Stomach (tissue), 8 donors: ENCODE measurements at regions not wholly inside any gene's neighbourhood (a gene's known extent, or its start where the extent isn't known, plus 50 kb on each side); places are given as distances from the start of the nearest gene placed in this dataset.

Source experiments
- DNase-seq, 2 donors: peaks; one replicate each; pipeline versions ENCODE4 v3.0.0 to v3.0.0-alpha.2; 2013 to 2019
- H3K27ac ChIP-seq, 5 donors: fragments of 200-600 bp in 4 of 5; sonication (generic) in 4 of 5; one replicate each; pipeline ENCODE4 v1.5.1; 2013 to 2019; ENCODE audit warnings: mild to moderate bottlenecking in 1 of 5, moderate library complexity in 1 of 5
- H3K27me3 ChIP-seq, 3 donors: fragments of 200-600 bp; sonication (generic); one replicate each; pipeline ENCODE4 v1.5.1; 2017 to 2019; ENCODE audit warnings: mixed run types in 1 of 3
- H3K36me3 ChIP-seq, 4 donors: fragments of 200-600 bp; sonication (generic); 1 replicate in 3 of 4; 2 replicates in 1 of 4; pipeline ENCODE4 v1.5.1; 2016 to 2019
- H3K4me1 ChIP-seq, 4 donors: fragments of 200-600 bp; sonication (generic); one replicate each; pipeline ENCODE4 v1.5.1; 2016 to 2019
- H3K4me3 ChIP-seq, 4 donors: fragments of 200-600 bp; sonication (generic) in 3 of 4; one replicate each; pipeline ENCODE4 v1.5.1; 2016 to 2019; ENCODE audit warnings: mild to moderate bottlenecking in 1 of 4
- H3K9me3 ChIP-seq, 4 donors: fragments of 200-600 bp; sonication (generic); one replicate each; pipeline ENCODE4 v1.5.1; 2016 to 2019
- EP300 ChIP-seq: sonication (generic); formaldehyde crosslinking; IDR thresholded peaks from one replicate; pipeline ENCODE4 v1.6.1; 2017; ENCODE audit warnings: antibody characterized with exemption
- POLR2A ChIP-seq, 4 donors: fragments of 450-650 bp; IDR thresholded peaks; one replicate each; pipeline ENCODE4 v1.6.1; 2016; ENCODE audit warnings: antibody characterized with exemption in 4 of 4, control low read depth in 2 of 4, mild to moderate bottlenecking in 1 of 4, moderate library complexity in 1 of 4
- POLR2AphosphoS5 ChIP-seq, 3 donors: sonication (generic); formaldehyde crosslinking; IDR thresholded peaks; one replicate each; pipeline ENCODE4 v1.6.1; 2016; ENCODE audit warnings: antibody characterized with exemption in 3 of 3
- WGBS, 5 donors: extraction: QIAGEN DNeasy Blood & Tissue Kit in 3 of 5; methylation state at CpG; one replicate each; pipeline versions ENCODE4 v1.1.5 to v1.1.7; 2013 to 2018; 5-methylcytosine and 5-hydroxymethylcytosine counted together
- intact Hi-C: fragments of 100-400 bp; cut with DNase I; formaldehyde crosslinking; loops from one replicate; pipeline ENCODE4 v1.15.1; 2023; ENCODE audit warnings: low total_unique reads
- TF ChIP-seq, protein P1 (sequence below), 7 experiments: fragments of 450-650 bp in 4 of 7; fragments of 200-600 bp in 3 of 7; sonication (generic) in 3 of 7; IDR thresholded peaks; one replicate each; pipeline ENCODE4 v1.5.1; 2016 to 2019; ENCODE audit warnings: antibody characterized with exemption in 7 of 7, control low read depth in 2 of 7, mild to moderate bottlenecking in 1 of 7
- donor health status: healthy with polysubstance abuse.
- donor health status: Bipolar disorder and iron deficiency.
- donor health status: healthy.

DNA sequence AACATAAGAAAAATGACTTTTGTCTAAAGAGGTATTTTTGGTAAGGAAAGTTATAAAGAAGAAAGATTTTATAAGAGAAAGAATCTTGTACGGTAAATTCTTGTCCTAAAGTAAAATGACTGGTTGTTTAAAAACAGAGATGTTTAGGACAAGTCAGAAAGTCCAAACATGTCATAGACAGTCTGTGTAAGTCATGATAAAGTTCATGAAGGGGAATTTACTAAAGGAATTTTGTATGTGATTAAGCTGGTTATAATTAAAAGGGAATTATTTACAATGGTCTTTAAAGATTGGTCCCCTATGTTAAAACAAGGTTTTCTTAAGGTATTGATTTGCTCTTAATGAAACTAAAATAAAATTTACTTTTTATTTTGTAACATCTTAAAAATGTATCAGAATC lies 269.4 kb upstream of the CCDC196 start:
- no peaks in the 10 kb centered on the region for H3K36me3 ChIP-seq
- H3K9me3 ChIP-seq = peaks cover 0 to 25% (median 4%) of the 10 kb centered on the region in 4 donors
- intact Hi-C loops = no loop called here
- DNase-seq = no peak
- no peaks in the 10 kb centered on the region for H3K4me1 ChIP-seq
- H3K27ac ChIP-seq = no peak overlapping the region
- H3K4me3 ChIP-seq = no peak overlapping the region
- TF ChIP-seq POLR2AphosphoS5 (IDR thresholded peaks at IDR 0.05) (no peak), POLR2A (IDR thresholded peaks at IDR 0.05) (no peak), EP300 (no peak)
- TF ChIP-seq, protein P1, sequence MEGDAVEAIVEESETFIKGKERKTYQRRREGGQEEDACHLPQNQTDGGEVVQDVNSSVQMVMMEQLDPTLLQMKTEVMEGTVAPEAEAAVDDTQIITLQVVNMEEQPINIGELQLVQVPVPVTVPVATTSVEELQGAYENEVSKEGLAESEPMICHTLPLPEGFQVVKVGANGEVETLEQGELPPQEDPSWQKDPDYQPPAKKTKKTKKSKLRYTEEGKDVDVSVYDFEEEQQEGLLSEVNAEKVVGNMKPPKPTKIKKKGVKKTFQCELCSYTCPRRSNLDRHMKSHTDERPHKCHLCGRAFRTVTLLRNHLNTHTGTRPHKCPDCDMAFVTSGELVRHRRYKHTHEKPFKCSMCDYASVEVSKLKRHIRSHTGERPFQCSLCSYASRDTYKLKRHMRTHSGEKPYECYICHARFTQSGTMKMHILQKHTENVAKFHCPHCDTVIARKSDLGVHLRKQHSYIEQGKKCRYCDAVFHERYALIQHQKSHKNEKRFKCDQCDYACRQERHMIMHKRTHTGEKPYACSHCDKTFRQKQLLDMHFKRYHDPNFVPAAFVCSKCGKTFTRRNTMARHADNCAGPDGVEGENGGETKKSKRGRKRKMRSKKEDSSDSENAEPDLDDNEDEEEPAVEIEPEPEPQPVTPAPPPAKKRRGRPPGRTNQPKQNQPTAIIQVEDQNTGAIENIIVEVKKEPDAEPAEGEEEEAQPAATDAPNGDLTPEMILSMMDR (IDR thresholded peaks at IDR 0.05) = no peak
- H3K27me3 ChIP-seq = no peaks in the 10 kb centered on the region
- WGBS, 5 donors = 45 to 100% (median 80%) methylated on average over 1 of the region's 1 CpG

GRCh38 chr14:66219886-66220285 lies 266.3 kb upstream of the CCDC196 start:
- H3K4me1 ChIP-seq = no peaks in the 10 kb centered on the region
- H3K27me3 ChIP-seq = no peaks in the 10 kb centered on the region
- intact Hi-C loops = no loop called here
- H3K27ac ChIP-seq = no peak overlapping the region
- H3K36me3 ChIP-seq = no peaks in the 10 kb centered on the region
- H3K9me3 ChIP-seq = peaks cover 0 to 17% (median 4%) of the 10 kb centered on the region in 4 donors
- 87 to 95% (median 93%) methylated on average over 3 of the region's 3 CpGs for WGBS, 5 donors
- no peak overlapping the region for H3K4me3 ChIP-seq
- TF ChIP-seq POLR2A (IDR thresholded peaks at IDR 0.05) (no peak), POLR2AphosphoS5 (IDR thresholded peaks at IDR 0.05) (no peak), EP300 (no peak)
- TF ChIP-seq, protein P1 (IDR thresholded peaks at IDR 0.05) = no peak
- no peak for DNase-seq

- TF ChIP-seq POLR2AphosphoS5 (IDR thresholded peaks at IDR 0.05) (no peak), EP300 (no peak)
- TF ChIP-seq, protein P1 (IDR thresholded peaks at IDR 0.05) = no peak
- no peak for DNase-seq
Measured at GRCh38 chr14:66224492-66225178, 261.5 kb upstream of the CCDC196 start.

DNA sequence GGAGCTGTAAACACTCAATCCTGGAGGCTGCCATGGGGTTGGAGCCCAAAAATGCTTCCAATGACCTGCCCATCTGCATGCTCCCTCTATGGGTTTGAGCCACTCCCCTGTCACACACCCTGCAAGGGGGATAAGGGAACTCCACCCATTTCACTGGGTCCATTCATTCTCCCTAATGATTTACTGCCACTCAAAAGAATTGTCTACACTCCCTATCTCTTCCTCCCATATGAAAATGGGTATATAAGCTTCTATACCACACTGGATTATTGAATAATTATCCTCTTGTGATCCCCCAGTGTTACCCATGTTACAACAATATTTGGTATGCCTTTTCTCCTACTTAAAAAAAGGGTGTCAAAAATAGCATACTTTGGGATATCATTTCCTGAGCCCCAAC lies 260.8 kb upstream of the CCDC196 start:
- no peak for DNase-seq
- no peaks in the 10 kb centered on the region for H3K36me3 ChIP-seq
- peaks cover 0 to 18% (median 13%) of the 10 kb centered on the region in 4 donors for H3K9me3 ChIP-seq
- no peaks in the 10 kb centered on the region for H3K4me1 ChIP-seq
- intact Hi-C loops = no loop called here
- no peak overlapping the region for H3K27ac ChIP-seq
- no peaks in the 10 kb centered on the region for H3K27me3 ChIP-seq
- no peak overlapping the region for H3K4me3 ChIP-seq
- TF ChIP-seq, protein P1 (IDR thresholded peaks at IDR 0.05) = no peak
- no peak for TF ChIP-seq POLR2A (IDR thresholded peaks at IDR 0.05)
- no peak for TF ChIP-seq POLR2AphosphoS5 (IDR thresholded peaks at IDR 0.05)
- TF ChIP-seq EP300 = no peak

More at GRCh38 chr14:66224492-66225178, 261.5 kb upstream of the CCDC196 start:
- no peaks in the 10 kb centered on the region for H3K4me1 ChIP-seq
- 64 to 75% (median 70%) methylated on average over 5 of the region's 5 CpGs for WGBS, 5 donors
- no peak overlapping the region for H3K27ac ChIP-seq
- no peak overlapping the region for H3K4me3 ChIP-seq
- peaks cover 0 to 18% (median 13%) of the 10 kb centered on the region in 4 donors for H3K9me3 ChIP-seq
- H3K27me3 ChIP-seq = no peaks in the 10 kb centered on the region
- no peaks in the 10 kb centered on the region for H3K36me3 ChIP-seq
- intact Hi-C loops = no loop called here
